ENCODE measurements at regions not wholly inside any gene's neighbourhood (a gene's known extent, or its start where the extent isn't known, plus 50 kb on each side); places are given as distances from the start of the nearest gene placed in this dataset.
"Not testable (repeated sequence)": the region's sequence is repeated elsewhere in the genome, so short reads cannot be mapped to it uniquely, and the experiment has no call there.

DNA sequence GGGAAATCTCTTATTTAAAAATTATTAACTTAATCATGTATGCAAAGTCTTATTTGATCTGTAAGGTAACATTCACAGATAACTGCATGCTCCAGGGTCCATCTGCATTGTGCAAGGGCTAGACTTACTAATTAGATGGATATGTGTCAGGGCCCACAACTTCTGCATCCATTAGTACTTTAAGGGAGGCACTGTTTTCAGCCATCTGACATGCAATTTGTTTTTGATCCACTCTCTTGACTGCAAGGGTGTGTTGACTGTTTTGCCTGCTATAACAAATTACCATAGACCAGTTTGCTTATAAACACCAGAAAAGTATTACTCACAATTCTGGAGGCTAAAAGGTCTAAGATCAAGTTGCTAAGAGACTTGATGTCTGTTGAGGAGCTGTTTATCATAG lies 542.1 kb upstream of the HS3ST1 start:
- no peak for DNase-seq (ENCODE audit: low spot score)
- TF ChIP-seq, protein P1, sequence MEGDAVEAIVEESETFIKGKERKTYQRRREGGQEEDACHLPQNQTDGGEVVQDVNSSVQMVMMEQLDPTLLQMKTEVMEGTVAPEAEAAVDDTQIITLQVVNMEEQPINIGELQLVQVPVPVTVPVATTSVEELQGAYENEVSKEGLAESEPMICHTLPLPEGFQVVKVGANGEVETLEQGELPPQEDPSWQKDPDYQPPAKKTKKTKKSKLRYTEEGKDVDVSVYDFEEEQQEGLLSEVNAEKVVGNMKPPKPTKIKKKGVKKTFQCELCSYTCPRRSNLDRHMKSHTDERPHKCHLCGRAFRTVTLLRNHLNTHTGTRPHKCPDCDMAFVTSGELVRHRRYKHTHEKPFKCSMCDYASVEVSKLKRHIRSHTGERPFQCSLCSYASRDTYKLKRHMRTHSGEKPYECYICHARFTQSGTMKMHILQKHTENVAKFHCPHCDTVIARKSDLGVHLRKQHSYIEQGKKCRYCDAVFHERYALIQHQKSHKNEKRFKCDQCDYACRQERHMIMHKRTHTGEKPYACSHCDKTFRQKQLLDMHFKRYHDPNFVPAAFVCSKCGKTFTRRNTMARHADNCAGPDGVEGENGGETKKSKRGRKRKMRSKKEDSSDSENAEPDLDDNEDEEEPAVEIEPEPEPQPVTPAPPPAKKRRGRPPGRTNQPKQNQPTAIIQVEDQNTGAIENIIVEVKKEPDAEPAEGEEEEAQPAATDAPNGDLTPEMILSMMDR (IDR thresholded peaks at IDR 0.05) = no peak
- no peak for ATAC-seq (ENCODE audit: low FRiP score)

DNA sequence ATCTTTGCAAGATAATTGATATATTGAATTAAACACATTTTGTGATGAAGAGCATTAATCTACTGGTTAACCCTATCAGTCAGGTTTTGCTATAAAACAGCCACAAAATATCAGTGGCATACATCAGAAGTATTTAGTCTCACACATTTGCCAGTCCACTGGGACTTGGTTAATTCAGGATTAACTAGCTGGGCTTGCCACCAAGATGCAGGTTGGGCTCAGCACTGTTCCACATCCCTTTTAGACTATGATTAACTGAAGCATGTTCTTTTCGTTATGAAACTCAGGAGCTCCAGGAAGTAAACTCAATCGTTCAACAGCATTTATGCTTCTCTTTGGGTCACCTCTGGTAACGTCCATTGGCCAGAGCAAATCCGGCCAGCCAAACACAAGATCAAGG lies 538.1 kb upstream of the HS3ST1 start:
- TF ChIP-seq, protein P1 (IDR thresholded peaks at IDR 0.05) = no peak
- no peak for DNase-seq (ENCODE audit: low spot score)
- ATAC-seq (ENCODE audit: low FRiP score) = no peak

DNA sequence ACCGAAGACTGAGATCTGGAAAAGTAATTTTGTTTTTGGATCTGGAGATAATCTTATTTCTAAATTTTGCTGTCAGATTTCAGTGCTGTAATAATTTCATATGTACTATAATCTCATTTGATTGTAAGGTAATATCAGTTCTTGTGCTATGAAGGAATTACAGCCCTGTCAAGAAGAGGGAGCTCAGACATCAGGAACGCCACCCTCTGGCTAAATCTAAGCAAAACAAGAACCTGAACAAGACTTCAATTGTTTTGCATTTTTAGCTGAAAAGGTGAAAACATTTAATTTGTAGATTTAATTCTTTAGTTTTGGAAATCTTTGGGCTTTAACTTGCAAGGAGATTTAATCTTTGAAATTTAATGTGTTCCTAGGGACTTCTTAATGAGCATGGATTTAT lies 525.4 kb upstream of the HS3ST1 start:
- DNase-seq (ENCODE audit: low spot score) (no peak), ATAC-seq (ENCODE audit: low FRiP score) (no peak)
- TF ChIP-seq, protein P1 (IDR thresholded peaks at IDR 0.05) = no peak

DNA sequence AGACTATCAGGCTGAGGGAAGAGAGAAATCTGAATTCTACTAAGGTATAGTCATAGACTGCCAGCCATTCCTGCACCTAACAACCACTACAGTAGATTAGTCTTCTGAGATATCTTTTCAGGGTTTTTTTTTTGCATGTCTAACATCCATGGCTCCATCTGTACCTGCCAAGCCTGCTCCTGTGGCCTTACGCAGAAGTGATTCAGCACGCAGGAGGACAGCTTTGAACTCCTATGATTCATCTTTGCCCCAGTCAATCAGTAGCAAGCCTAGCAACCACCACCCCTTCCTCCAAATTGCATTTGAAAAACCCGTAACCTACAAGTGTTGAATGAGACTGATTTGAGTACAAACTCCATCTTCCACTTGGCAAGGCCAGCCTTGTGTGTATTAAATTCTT lies 520.7 kb upstream of the HS3ST1 start:
- peak; percentile 42 for ATAC-seq (ENCODE audit: low FRiP score)
- TF ChIP-seq, protein P1 (IDR thresholded peaks at IDR 0.05) = no peak
- no peak for DNase-seq (ENCODE audit: low spot score)

DNA sequence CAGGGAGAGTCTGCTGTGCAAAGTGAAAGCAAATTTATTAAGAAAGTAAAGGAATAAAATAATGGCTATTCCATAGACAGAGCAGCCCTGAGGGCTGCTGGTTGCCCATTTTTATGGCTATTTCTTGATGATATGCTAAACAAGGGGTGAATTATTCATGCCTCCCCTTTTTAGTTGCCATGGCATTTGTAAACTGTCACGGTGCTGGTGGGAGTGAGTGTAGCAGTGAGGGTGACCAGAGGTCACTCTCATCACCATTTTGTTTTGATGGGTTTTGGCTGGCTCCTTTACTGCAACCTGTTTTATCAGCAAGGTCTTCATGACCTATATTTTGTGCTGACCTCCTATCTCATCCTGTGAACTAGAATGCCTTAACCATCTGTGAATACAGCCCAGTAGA lies 518.9 kb upstream of the HS3ST1 start:
- not testable (repeated sequence) for ATAC-seq (ENCODE audit: low FRiP score); DNase-seq (ENCODE audit: low spot score)

DNA sequence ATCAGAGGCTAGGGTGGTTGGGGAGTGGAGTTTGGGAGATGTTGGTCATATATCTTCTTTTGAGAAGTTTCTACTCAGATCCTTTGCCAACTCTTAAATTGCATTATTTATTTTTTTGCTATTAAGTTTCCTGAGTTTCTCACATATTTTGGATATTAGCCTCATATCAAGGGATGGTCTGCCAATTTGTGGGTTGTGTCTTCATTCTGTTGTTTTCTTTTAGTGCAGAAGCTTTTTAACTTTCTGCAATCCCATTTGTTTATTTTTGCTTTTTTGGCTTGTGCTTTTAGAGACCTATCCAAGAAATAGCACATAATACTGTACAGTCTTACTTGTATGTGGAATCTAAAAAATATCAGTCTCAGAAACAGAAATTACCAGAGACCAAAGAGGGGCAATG lies 509.2 kb upstream of the HS3ST1 start:
- TF ChIP-seq, protein P1 (IDR thresholded peaks at IDR 0.05) = no peak
- DNase-seq (ENCODE audit: low spot score) (no peak), ATAC-seq (ENCODE audit: low FRiP score) (no peak)

DNA sequence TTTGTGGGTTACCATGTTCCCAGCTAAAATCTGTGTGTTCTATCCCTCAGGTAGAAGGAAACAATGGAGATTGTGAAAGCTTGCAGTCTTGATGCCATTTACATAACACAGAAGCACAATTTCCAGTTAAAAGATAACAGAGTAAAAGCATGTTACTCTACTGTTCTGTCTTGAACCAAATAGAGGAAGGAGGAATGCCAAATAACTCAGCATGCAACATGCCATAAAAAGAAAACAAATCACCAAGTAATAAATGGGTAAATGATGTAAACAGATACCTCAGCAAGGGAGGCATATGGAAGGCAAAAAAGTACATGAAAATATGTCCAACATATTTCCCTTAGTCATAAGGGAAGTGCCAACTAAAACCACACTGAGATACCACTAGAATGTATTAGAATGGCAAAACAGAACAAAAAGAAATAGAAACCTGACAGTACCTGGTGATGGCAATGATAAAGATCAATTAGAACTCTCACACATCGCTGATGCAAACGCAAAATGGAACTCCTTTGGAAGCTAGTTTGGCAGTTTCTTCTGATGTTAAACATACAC lies 502.6 kb upstream of the HS3ST1 start:
- no peak for DNase-seq (ENCODE audit: low spot score)
- ATAC-seq (ENCODE audit: low FRiP score) = peak; percentile 20
- TF ChIP-seq, protein P1 (IDR thresholded peaks at IDR 0.05) = no peak

DNA sequence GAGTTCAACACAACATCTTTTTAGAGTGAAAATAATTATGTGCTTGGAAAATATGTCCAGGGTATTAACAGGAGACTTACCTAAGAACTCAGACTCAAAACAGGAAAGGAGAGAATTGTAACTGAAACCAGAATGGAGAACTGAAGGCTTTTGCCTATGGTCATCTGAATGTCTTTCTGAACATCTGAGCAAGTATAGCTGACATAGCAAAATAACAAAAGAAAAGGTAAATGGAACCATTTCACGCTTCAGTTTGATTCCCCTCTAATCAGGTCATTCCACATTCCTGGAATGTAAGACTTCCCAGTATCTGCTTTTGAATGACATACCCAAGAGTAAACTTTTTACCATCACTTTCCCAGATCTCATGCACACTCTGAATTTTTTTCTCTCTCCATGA lies 500.4 kb upstream of the HS3ST1 start:
- DNase-seq (ENCODE audit: low spot score) (no peak), ATAC-seq (ENCODE audit: low FRiP score) (no peak)
- TF ChIP-seq, protein P1 (IDR thresholded peaks at IDR 0.05) = no peak
